SJSA1 (cell line): ENCODE measurements at regions not wholly inside any gene's neighbourhood (a gene's known extent, or its start where the extent isn't known, plus 50 kb on each side); places are given as distances from the start of the nearest gene placed in this dataset.

Experiments used
- DNase-seq, 2 experiments: peaks; one replicate each; pipeline ENCODE4 v3.0.0-alpha.2; 2015 to 2020; ENCODE audit warnings: low spot score in 2 of 2, low read depth in 1 of 2
- H3K27ac ChIP-seq: fragments of 250-450 bp; sonication (Bioruptor Pico); 2 replicates; pipeline ENCODE4 v1.5.1; 2020; ENCODE audit warnings: mild to moderate bottlenecking, moderate library complexity
- H3K27me3 ChIP-seq: fragments of 250-450 bp; sonication (Bioruptor Pico); replicated peaks from 2 replicates; pipeline ENCODE4 v1.5.1; 2020; ENCODE audit warnings: mild to moderate bottlenecking, moderate library complexity
- H3K36me3 ChIP-seq: fragments of 250-450 bp; sonication (Bioruptor Pico); 2 replicates; pipeline ENCODE4 v1.5.1; 2020; ENCODE audit warnings: mild to moderate bottlenecking
- H3K4me1 ChIP-seq: fragments of 250-450 bp; sonication (Bioruptor Pico); replicated peaks from 2 replicates; pipeline ENCODE4 v1.6.1; 2021; ENCODE audit warnings: mild to moderate bottlenecking
- H3K4me3 ChIP-seq: fragments of 250-450 bp; sonication (Bioruptor Pico); 2 replicates; pipeline ENCODE4 v1.5.1; 2020; ENCODE audit warnings: mild to moderate bottlenecking
- H3K9me3 ChIP-seq: fragments of 250-450 bp; sonication (Bioruptor Pico); replicated peaks from 2 replicates; pipeline ENCODE4 v1.5.1; 2020; ENCODE audit warnings: mild to moderate bottlenecking

- Histone ChIP-seq H3K27me3 (no peaks in the 10 kb centered on the region), H3K27ac (no peak overlapping the region), H3K4me1 (no peaks in the 10 kb centered on the region), H3K4me3 (no peak overlapping the region), H3K9me3 (no peaks in the 10 kb centered on the region), H3K36me3 (no peaks in the 10 kb centered on the region)
- DNase-seq, result no peak
Observed at GRCh38 chr22:27447289-27447688, 354.3 kb downstream of the MN1 start.

GRCh38 chr22:27450448-27450847 lies 351.1 kb downstream of the MN1 start:
- Histone ChIP-seq H3K4me3 (no peak overlapping the region), H3K4me1 (0 out of 2 replicates have a peak, but pooled peaks cover 3% of the 10 kb centered on the region), H3K36me3 (no peaks in the 10 kb centered on the region), H3K27me3 (no peaks in the 10 kb centered on the region), H3K27ac (no peak overlapping the region), H3K9me3 (no peaks in the 10 kb centered on the region)
- no peak for DNase-seq

- H3K4me1 ChIP-seq, result peaks cover 14% of the 10 kb centered on the region
- DNase-seq, result no peak
- no peak overlapping the region for H3K27ac ChIP-seq
- no peak overlapping the region for H3K4me3 ChIP-seq
- no peaks in the 10 kb centered on the region for H3K36me3 ChIP-seq
- no peaks in the 10 kb centered on the region for H3K9me3 ChIP-seq
- no peaks in the 10 kb centered on the region for H3K27me3 ChIP-seq
Observed at GRCh38 chr22:27452245-27452644, 349.3 kb downstream of the MN1 start.

GRCh38 chr22:27452922-27453321 lies 348.6 kb downstream of the MN1 start:
- Histone ChIP-seq H3K27ac (no peak overlapping the region), H3K36me3 (no peaks in the 10 kb centered on the region), H3K4me1 (peaks cover 21% of the 10 kb centered on the region), H3K9me3 (no peaks in the 10 kb centered on the region), H3K27me3 (no peaks in the 10 kb centered on the region), H3K4me3 (no peak overlapping the region)
- no peak for DNase-seq

GRCh38 chr22:27453725-27454124 lies 347.8 kb downstream of the MN1 start:
- Histone ChIP-seq H3K27me3 (no peaks in the 10 kb centered on the region), H3K27ac (no peak overlapping the region), H3K4me1 (peaks cover 29% of the 10 kb centered on the region), H3K4me3 (no peak overlapping the region), H3K36me3 (no peaks in the 10 kb centered on the region), H3K9me3 (no peaks in the 10 kb centered on the region)
- no peak for DNase-seq

- no peaks in the 10 kb centered on the region for H3K9me3 ChIP-seq
- no peaks in the 10 kb centered on the region for H3K36me3 ChIP-seq
- peaks cover 32% of the 10 kb centered on the region for H3K4me1 ChIP-seq
- H3K27ac ChIP-seq, result no peak overlapping the region
- no peaks in the 10 kb centered on the region for H3K27me3 ChIP-seq
- DNase-seq, result no peak
- no peak overlapping the region for H3K4me3 ChIP-seq
Observed at GRCh38 chr22:27454807-27455450, 346.6 kb downstream of the MN1 start.

GRCh38 chr22:27455526-27455925 lies 346.0 kb downstream of the MN1 start:
- Histone ChIP-seq H3K4me3 (no peak overlapping the region), H3K36me3 (no peaks in the 10 kb centered on the region), H3K27ac (no peak overlapping the region), H3K27me3 (no peaks in the 10 kb centered on the region), H3K9me3 (no peaks in the 10 kb centered on the region), H3K4me1 (peaks cover 38% of the 10 kb centered on the region)
- no peak for DNase-seq

GRCh38 chr22:27456696-27457503 lies 344.7 kb downstream of the MN1 start:
- Histone ChIP-seq H3K9me3 (no peaks in the 10 kb centered on the region), H3K27ac (peak overlapping the region; percentile 84), H3K4me3 (no peak overlapping the region), H3K36me3 (no peaks in the 10 kb centered on the region), H3K4me1 (peaks cover 52% of the 10 kb centered on the region), H3K27me3 (no peaks in the 10 kb centered on the region)
- DNase-seq, result peak; percentile 94 to 99

- H3K9me3 ChIP-seq, result no peaks in the 10 kb centered on the region
- peaks cover 60% of the 10 kb centered on the region for H3K4me1 ChIP-seq
- H3K27me3 ChIP-seq, result no peaks in the 10 kb centered on the region
- no peak for DNase-seq
- H3K27ac ChIP-seq, result no peak overlapping the region
- H3K36me3 ChIP-seq, result no peaks in the 10 kb centered on the region
- no peak overlapping the region for H3K4me3 ChIP-seq
Observed at GRCh38 chr22:27459999-27460398, 341.6 kb downstream of the MN1 start.

GRCh38 chr22:27460591-27461347 lies 340.8 kb downstream of the MN1 start:
- H3K4me3 ChIP-seq, result no peak overlapping the region
- no peaks in the 10 kb centered on the region for H3K27me3 ChIP-seq
- H3K36me3 ChIP-seq, result no peaks in the 10 kb centered on the region
- H3K9me3 ChIP-seq, result no peaks in the 10 kb centered on the region
- peaks cover 60% of the 10 kb centered on the region for H3K4me1 ChIP-seq
- peak overlapping the region; percentile 84 for H3K27ac ChIP-seq
- DNase-seq, result no peak

GRCh38 chr22:27461470-27461869 lies 340.1 kb downstream of the MN1 start:
- H3K4me1 ChIP-seq, result peaks cover 55% of the 10 kb centered on the region
- H3K27ac ChIP-seq, result peak overlapping the region; percentile 84
- peak; percentile 91 to 93 for DNase-seq
- H3K4me3 ChIP-seq, result no peak overlapping the region
- H3K9me3 ChIP-seq, result no peaks in the 10 kb centered on the region
- H3K27me3 ChIP-seq, result no peaks in the 10 kb centered on the region
- no peaks in the 10 kb centered on the region for H3K36me3 ChIP-seq

GRCh38 chr22:27462190-27462589 lies 339.4 kb downstream of the MN1 start:
- H3K27ac ChIP-seq, result peak overlapping the region; percentile 84
- no peaks in the 10 kb centered on the region for H3K36me3 ChIP-seq
- DNase-seq, result peak in 1 of 2 experiments; percentile 37
- peaks cover 50% of the 10 kb centered on the region for H3K4me1 ChIP-seq
- no peaks in the 10 kb centered on the region for H3K27me3 ChIP-seq
- H3K9me3 ChIP-seq, result no peaks in the 10 kb centered on the region
- no peak overlapping the region for H3K4me3 ChIP-seq

GRCh38 chr22:27463121-27463660 lies 338.4 kb downstream of the MN1 start:
- DNase-seq, result no peak
- H3K27ac ChIP-seq, result no peak overlapping the region

GRCh38 chr22:27466229-27466628 lies 335.3 kb downstream of the MN1 start:
- no peaks in the 10 kb centered on the region for H3K27me3 ChIP-seq
- H3K27ac ChIP-seq, result no peak overlapping the region
- no peaks in the 10 kb centered on the region for H3K9me3 ChIP-seq
- DNase-seq, result no peak
- H3K4me1 ChIP-seq, result peaks cover 18% of the 10 kb centered on the region
- no peaks in the 10 kb centered on the region for H3K36me3 ChIP-seq
- H3K4me3 ChIP-seq, result no peak overlapping the region

More at GRCh38 chr22:27463121-27463660, 338.4 kb downstream of the MN1 start:
- H3K27me3 ChIP-seq, result no peaks in the 10 kb centered on the region
- no peaks in the 10 kb centered on the region for H3K9me3 ChIP-seq
- peaks cover 40% of the 10 kb centered on the region for H3K4me1 ChIP-seq
- no peak overlapping the region for H3K4me3 ChIP-seq
- H3K36me3 ChIP-seq, result no peaks in the 10 kb centered on the region
